ENCODE measurements at regions not wholly inside any gene's neighbourhood (a gene's known extent, or its start where the extent isn't known, plus 50 kb on each side); places are given as distances from the start of the nearest gene placed in this dataset.

GRCh38 chr4:147076179-147076578 lies 130.5 kb upstream of the TTC29 start:
- H3K79me1 ChIP-seq (ENCODE audit: insufficient read depth, low read depth, low read length, poor library complexity, severe bottlenecking), result no peaks in the 10 kb centered on the region
- H3K4me3 Mint-ChIP-seq, result no peak overlapping the region
- no peak overlapping the region for H4K8ac ChIP-seq (replicated peaks; ENCODE audit: insufficient read length, low read depth, low read length)
- H2AK5ac ChIP-seq (ENCODE audit: insufficient read length, low read length), result no peak overlapping the region
- H3K27ac ChIP-seq (ENCODE audit: insufficient read length, low read depth, low read length), result no peak overlapping the region
- no peak for TF ChIP-seq CTCF (conservative IDR thresholded peaks at IDR 0.05)
- H2BK120ac ChIP-seq (ENCODE audit: low read depth, low read length, poor library complexity, severe bottlenecking), result no peak overlapping the region
- no peak overlapping the region for H4K5ac ChIP-seq (ENCODE audit: insufficient read length, low read depth, low read length)
- no peaks in the 10 kb centered on the region for H3K9me3 ChIP-seq (ENCODE audit: control insufficient read depth, low read depth, low read length)
- no peaks in the 10 kb centered on the region; the same call in 1 of the 2 replicates for H3K27me3 Mint-ChIP-seq (ENCODE audit: low read depth)
- DNase-seq, result no peak
- peaks cover 16 to 17% of the 10 kb centered on the region in 2 experiments for H3K4me1 Mint-ChIP-seq
- no peaks in the 10 kb centered on the region for H3K79me2 ChIP-seq (ENCODE audit: insufficient read depth, low read length)
- H2BK20ac ChIP-seq (ENCODE audit: low read depth, low read length, poor library complexity, severe bottlenecking), result no peak overlapping the region
- no peaks in the 10 kb centered on the region for H4K20me1 ChIP-seq (ENCODE audit: control insufficient read depth, insufficient read depth, insufficient read length)
- H3K23ac ChIP-seq (ENCODE audit: insufficient read length, low read depth, low read length), result no peak overlapping the region
- no peak overlapping the region for H2BK5ac ChIP-seq (ENCODE audit: insufficient read length, low read length)
- no peak overlapping the region for H3T11ph ChIP-seq (ENCODE audit: low read length)
- H3K27ac Mint-ChIP-seq, result no peak overlapping the region
- H3K56ac ChIP-seq (ENCODE audit: insufficient read length, low read depth, low read length), result no peak overlapping the region
- no peaks in the 10 kb centered on the region; the same call in 1 of the 2 replicates for H3K27me3 ChIP-seq (ENCODE audit: insufficient read depth, low read length)
- no peaks in the 10 kb centered on the region for H3K23me2 ChIP-seq (ENCODE audit: insufficient read length, low read depth, low read length, poor library complexity, severe bottlenecking)
- H2AFZ ChIP-seq (ENCODE audit: low read length), result no peak overlapping the region
- H2BK12ac ChIP-seq (ENCODE audit: insufficient read length, low read depth, low read length), result no peak overlapping the region
- peaks cover 16 to 19% of the 10 kb centered on the region in 2 experiments; a peak in 4 of 5 replicates for H3K9me3 Mint-ChIP-seq
- H3K14ac ChIP-seq (ENCODE audit: insufficient read depth, low read length), result no peak overlapping the region
- H2BK15ac ChIP-seq (ENCODE audit: low read depth, low read length), result no peak overlapping the region
- H4K91ac ChIP-seq (ENCODE audit: insufficient read length, low read depth, low read length), result no peak overlapping the region
- H3K36me3 Mint-ChIP-seq (ENCODE audit: insufficient read depth in 1 of 3, low read depth in 3 of 3), result peaks cover 3 to 21% (median 6%) of the 10 kb centered on the region in 3 experiments; a peak in 5 of 7 replicates
- H3K18ac ChIP-seq (ENCODE audit: insufficient read length, low read depth, low read length), result no peak overlapping the region
- H3K4me1 ChIP-seq (ENCODE audit: insufficient read depth, low read length), result peaks cover 2% of the 10 kb centered on the region
- no peak overlapping the region for H3K9ac ChIP-seq (ENCODE audit: extremely low read depth, insufficient read length, low read length)
- no peak overlapping the region for H3K4me2 ChIP-seq (ENCODE audit: insufficient read depth, insufficient read length, low read length)
- H3K4ac ChIP-seq (ENCODE audit: low read depth, low read length), result no peak overlapping the region
- WGBS (ENCODE audit: extremely low coverage, insufficient read length, low lambda C conversion rate), result no CpG with 5 or more reads among the region's 2 CpGs

All from H9 (cell line).